HCT116 (cell line): ENCODE measurements at regions not wholly inside any gene's neighbourhood (a gene's known extent, or its start where the extent isn't known, plus 50 kb on each side); places are given as distances from the start of the nearest gene placed in this dataset.

ENCODE experiments used
- ATAC-seq: fragments of 200-7000 bp; cut with Tn5 transposase; 2 replicates; pipeline ENCODE4 v1.9.1; 2020; ENCODE audit warnings: mild to moderate bottlenecking, moderate library complexity
- BruUV-seq: library from RNA; stranded (reverse); fragments of 400-500 nt; replicated peaks from 2 replicates; lab custom pipeline; 2021; lab: Mats Ljungman, UMichigan
- CTCF ChIA-PET: fragments of 300-600 bp; sonication (Branson Sonifier 250); formaldehyde crosslinking; loops from one replicate; lab custom pipeline; 2021; ENCODE audit warnings: antibody characterized with exemption; lab: Charles Lee
- POLR2A ChIA-PET: fragments of 300-600, 350-600 bp; sonication (Branson Sonifier 250); formaldehyde crosslinking; loops from one replicate; lab custom pipeline; 2021; ENCODE audit warnings: antibody characterized with exemption; lab: Charles Lee
- RAD21 ChIA-PET, 2 experiments: fragments of 300-600 bp; sonication (Branson Sonifier 250); formaldehyde crosslinking; loops; one replicate each; lab custom pipeline; 2023; ENCODE audit warnings: low total read pairs in 2 of 2; ENCODE audit not compliant: uncharacterized antibody in 2 of 2, unreplicated experiment in 2 of 2, low non-redundant PET in 1 of 2; lab: Charles Lee
- DNase-seq: peaks from one replicate; pipeline ENCODE4 v3.0.0-alpha.2; 2010; ENCODE audit warnings: low read depth, low spot score
- H2AFZ ChIP-seq: fragments of 200-600 bp; shearing (Covaris generic), sonication (generic); 2 replicates; pipeline ENCODE4 v1.6.1; 2017; ENCODE audit warnings: low read depth, mixed run types, mixed read lengths, antibody characterized with exemption, low read length; ENCODE audit not compliant: poor library complexity, severe bottlenecking
- H3K27ac ChIP-seq: 2 replicates; pipeline ENCODE4 v1.5.1; 2012; ENCODE audit warnings: low read depth, low read length
- H3K27me3 ChIP-seq: fragments of 200-600 bp; sonication (generic); 2 replicates; pipeline ENCODE4 v1.6.1; 2016; ENCODE audit warnings: mixed run types, low read length, mixed read lengths; ENCODE audit not compliant: insufficient read depth
- H3K36me3 ChIP-seq, 2 experiments: fragments of 200-500 bp in 1 of 2; fragments of 200-600 bp in 1 of 2; sonication (Bioruptor generic) in 1 of 2; sonication (generic) in 1 of 2; 2 replicates each; pipeline versions ENCODE4 v1.5.1 to v1.6.1; 2014 to 2016; ENCODE audit warnings: low read length in 2 of 2, inconsistent platforms in 1 of 2, mixed read lengths in 1 of 2, mixed run types in 1 of 2; ENCODE audit not compliant: insufficient read depth in 2 of 2, control insufficient read depth in 1 of 2
- H3K4me1 ChIP-seq, 2 experiments: fragments of 200-600 bp in 1 of 2; sonication (generic) in 1 of 2; 2 replicates each; pipeline versions ENCODE4 v1.5.1 to v1.6.1; 2012 to 2017; ENCODE audit warnings: low read length in 2 of 2, inconsistent platforms in 1 of 2, mild to moderate bottlenecking in 1 of 2, mixed read lengths in 1 of 2, mixed run types in 1 of 2, moderate library complexity in 1 of 2; ENCODE audit not compliant: insufficient read depth in 2 of 2, control insufficient read depth in 1 of 2
- H3K4me2 ChIP-seq: fragments of 200-600 bp; sonication (generic); 2 replicates; pipeline ENCODE4 v1.6.1; 2017; ENCODE audit warnings: mixed run types, low read length, mixed read lengths
- H3K4me3 ChIP-seq, 2 experiments: fragments of 200-600 bp in 1 of 2; sonication (generic) in 1 of 2; replicated peaks in 1 of 2; 2 replicates each; pipeline ENCODE4 v1.5.1; 2011 to 2016; ENCODE audit warnings: low read length in 2 of 2, control low read depth in 1 of 2, low read depth in 1 of 2, mild to moderate bottlenecking in 1 of 2, mixed read lengths in 1 of 2, mixed run types in 1 of 2
- H3K79me2 ChIP-seq: fragments of 200-600 bp; sonication (generic); 2 replicates; pipeline ENCODE4 v1.6.1; 2017; ENCODE audit warnings: mild to moderate bottlenecking, mixed run types, low read length, moderate library complexity, mixed read lengths; ENCODE audit not compliant: insufficient read depth
- H3K9ac ChIP-seq: fragments of 200-600 bp; sonication (generic); 2 replicates; pipeline ENCODE4 v1.6.1; 2016; ENCODE audit warnings: low read length, mixed read lengths
- H3K9me2 ChIP-seq: fragments of 200-600 bp; sonication (generic), shearing (Covaris generic); 2 replicates; pipeline ENCODE4 v1.6.1; 2017; ENCODE audit warnings: mixed run types, mild to moderate bottlenecking, moderate library complexity; ENCODE audit not compliant: insufficient read depth
- H3K9me3 ChIP-seq, 2 experiments: fragments of 200-500 bp in 1 of 2; fragments of 200-600 bp in 1 of 2; sonication (Bioruptor generic) in 1 of 2; sonication (generic) in 1 of 2; 2 replicates each; pipeline ENCODE4 v1.6.1; 2014 to 2017; ENCODE audit warnings: low read length in 2 of 2, mixed read lengths in 2 of 2, inconsistent platforms in 1 of 2, low read depth in 1 of 2, mild to moderate bottlenecking in 1 of 2, mixed run types in 1 of 2, moderate library complexity in 1 of 2; ENCODE audit not compliant: control insufficient read depth in 1 of 2, insufficient read depth in 1 of 2
- H4K20me1 ChIP-seq: fragments of 200-600 bp; sonication (generic), shearing (Covaris generic); 2 replicates; pipeline ENCODE4 v1.6.1; 2017; ENCODE audit warnings: mixed run types, mild to moderate bottlenecking, moderate library complexity; ENCODE audit not compliant: insufficient read depth
- CBX3 ChIP-seq: IDR thresholded peaks from 2 replicates; pipeline ENCODE4 v1.6.1; 2012; ENCODE audit warnings: low read depth
- SIN3A ChIP-seq: IDR thresholded peaks from 2 replicates; pipeline ENCODE4 v1.6.1; 2012; ENCODE audit warnings: low read depth
- YY1 ChIP-seq: IDR thresholded peaks from 2 replicates; pipeline ENCODE4 v1.6.1; 2011; ENCODE audit warnings: low read length, low read depth, moderate library complexity, mild to moderate bottlenecking; ENCODE audit not compliant: insufficient replicate concordance; ENCODE audit errors: extremely low read depth
- ZFX ChIP-seq: fragments of 450-650 bp; IDR thresholded peaks from 2 replicates; pipeline ENCODE4 v1.6.1; 2017
- intact Hi-C: fragments of 100-400 bp; cut with micrococcal nuclease; formaldehyde crosslinking; loops from 2 replicates; pipeline ENCODE4 v1.10.0; 2022
- TF ChIP-seq, protein P1 (sequence below): IDR thresholded peaks from 2 replicates; pipeline ENCODE4 v1.6.1; 2011; ENCODE audit warnings: mild to moderate bottlenecking, low read length, moderate library complexity; ENCODE audit not compliant: insufficient replicate concordance; ENCODE audit errors: extremely low read depth
- TF ChIP-seq, protein P2 (sequence below), 3 experiments: fragments of 200-600 bp in 1 of 3; sonication (generic) in 1 of 3; IDR thresholded peaks in 2 of 3; conservative IDR thresholded peaks in 1 of 3; 2 replicates each; pipeline ENCODE4 v1.5.1; 2012 to 2017; ENCODE audit warnings: low read depth in 2 of 3, low read length in 2 of 3, antibody characterized with exemption in 1 of 3, borderline replicate concordance in 1 of 3, control low read depth in 1 of 3, mild to moderate bottlenecking in 1 of 3, mixed read lengths in 1 of 3, mixed run types in 1 of 3, moderate library complexity in 1 of 3; ENCODE audit not compliant: insufficient read depth in 1 of 3

DNA sequence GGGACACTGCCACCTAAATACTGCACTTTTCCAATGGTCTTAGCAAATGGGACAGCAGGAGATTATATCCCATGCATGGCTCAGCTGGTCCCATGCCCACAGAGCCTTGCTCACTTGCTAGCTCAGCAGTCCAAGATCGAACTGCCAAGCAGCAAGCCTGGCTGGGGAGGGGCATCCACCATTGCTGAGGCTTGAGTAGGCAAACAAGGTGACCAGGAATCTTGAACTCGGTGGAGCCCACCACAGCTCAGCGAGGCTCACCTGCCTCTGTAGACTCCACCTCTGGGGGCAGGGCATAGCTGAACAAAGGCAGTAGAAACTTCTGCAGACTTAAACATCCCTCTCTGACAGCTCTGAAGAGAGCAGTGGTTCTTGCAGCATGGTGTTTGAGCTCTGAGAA lies 370.8 kb upstream of the MGAT4C start:
- H3K4me2 ChIP-seq = no peak overlapping the region
- no peak overlapping the region for H3K27ac ChIP-seq
- DNase-seq (no peak), ATAC-seq (no peak)
- ChIA-PET RAD21 (no interaction called here), CTCF (no interaction called here), POLR2A (no interaction called here)
- H3K79me2 ChIP-seq = no peaks in the 10 kb centered on the region
- H4K20me1 ChIP-seq = no peaks in the 10 kb centered on the region
- TF ChIP-seq, protein P1, sequence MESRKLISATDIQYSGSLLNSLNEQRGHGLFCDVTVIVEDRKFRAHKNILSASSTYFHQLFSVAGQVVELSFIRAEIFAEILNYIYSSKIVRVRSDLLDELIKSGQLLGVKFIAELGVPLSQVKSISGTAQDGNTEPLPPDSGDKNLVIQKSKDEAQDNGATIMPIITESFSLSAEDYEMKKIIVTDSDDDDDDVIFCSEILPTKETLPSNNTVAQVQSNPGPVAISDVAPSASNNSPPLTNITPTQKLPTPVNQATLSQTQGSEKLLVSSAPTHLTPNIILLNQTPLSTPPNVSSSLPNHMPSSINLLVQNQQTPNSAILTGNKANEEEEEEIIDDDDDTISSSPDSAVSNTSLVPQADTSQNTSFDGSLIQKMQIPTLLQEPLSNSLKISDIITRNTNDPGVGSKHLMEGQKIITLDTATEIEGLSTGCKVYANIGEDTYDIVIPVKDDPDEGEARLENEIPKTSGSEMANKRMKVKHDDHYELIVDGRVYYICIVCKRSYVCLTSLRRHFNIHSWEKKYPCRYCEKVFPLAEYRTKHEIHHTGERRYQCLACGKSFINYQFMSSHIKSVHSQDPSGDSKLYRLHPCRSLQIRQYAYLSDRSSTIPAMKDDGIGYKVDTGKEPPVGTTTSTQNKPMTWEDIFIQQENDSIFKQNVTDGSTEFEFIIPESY = no peak
- TF ChIP-seq, protein P2, sequence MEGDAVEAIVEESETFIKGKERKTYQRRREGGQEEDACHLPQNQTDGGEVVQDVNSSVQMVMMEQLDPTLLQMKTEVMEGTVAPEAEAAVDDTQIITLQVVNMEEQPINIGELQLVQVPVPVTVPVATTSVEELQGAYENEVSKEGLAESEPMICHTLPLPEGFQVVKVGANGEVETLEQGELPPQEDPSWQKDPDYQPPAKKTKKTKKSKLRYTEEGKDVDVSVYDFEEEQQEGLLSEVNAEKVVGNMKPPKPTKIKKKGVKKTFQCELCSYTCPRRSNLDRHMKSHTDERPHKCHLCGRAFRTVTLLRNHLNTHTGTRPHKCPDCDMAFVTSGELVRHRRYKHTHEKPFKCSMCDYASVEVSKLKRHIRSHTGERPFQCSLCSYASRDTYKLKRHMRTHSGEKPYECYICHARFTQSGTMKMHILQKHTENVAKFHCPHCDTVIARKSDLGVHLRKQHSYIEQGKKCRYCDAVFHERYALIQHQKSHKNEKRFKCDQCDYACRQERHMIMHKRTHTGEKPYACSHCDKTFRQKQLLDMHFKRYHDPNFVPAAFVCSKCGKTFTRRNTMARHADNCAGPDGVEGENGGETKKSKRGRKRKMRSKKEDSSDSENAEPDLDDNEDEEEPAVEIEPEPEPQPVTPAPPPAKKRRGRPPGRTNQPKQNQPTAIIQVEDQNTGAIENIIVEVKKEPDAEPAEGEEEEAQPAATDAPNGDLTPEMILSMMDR (IDR thresholded peaks at IDR 0.05 in 2 of 3, conservative IDR thresholded peaks at IDR 0.05 in 1 of 3; ENCODE audit: borderline replicate concordance in 1 of 3, insufficient read depth in 1 of 3, low read depth in 2 of 3, low read length in 2 of 3) = no peak
- no peak for TF ChIP-seq SIN3A
- TF ChIP-seq YY1 = no peak
- TF ChIP-seq ZFX = no peak
- TF ChIP-seq CBX3 = no peak
- H2AFZ ChIP-seq = no peak overlapping the region
- intact Hi-C loops = no loop called here
- no peaks in the 10 kb centered on the region for H3K27me3 ChIP-seq
- no peaks in the 10 kb centered on the region for H3K36me3 ChIP-seq
- H3K4me1 ChIP-seq = no peaks in the 10 kb centered on the region
- H3K9me3 ChIP-seq = peaks cover 7 to 12% of the 10 kb centered on the region in 2 experiments; a peak in 3 of 4 replicates
- H3K9me2 ChIP-seq = no peaks in the 10 kb centered on the region
- no peak overlapping the region for H3K9ac ChIP-seq
- H3K4me3 ChIP-seq = no peak overlapping the region
- BruUV-seq = no TSS peak
